HEK293 (cell line): ENCODE measurements at regions not wholly inside any gene's neighbourhood (a gene's known extent, or its start where the extent isn't known, plus 50 kb on each side); places are given as distances from the start of the nearest gene placed in this dataset.

ENCODE experiments used
- CTCF ChIA-PET: fragments of 350-600 bp; formaldehyde crosslinking; extraction: SDS; loops from one replicate; lab custom pipeline; 2021; ENCODE audit warnings: antibody characterized with exemption; lab: Yijun Ruan, JAX
- POLR2A ChIA-PET: fragments of 300-600 bp; formaldehyde crosslinking; extraction: SDS; loops from one replicate; lab custom pipeline; 2020; ENCODE audit warnings: antibody characterized with exemption, inconsistent platforms; lab: Yijun Ruan, JAX
- H3K27ac ChIP-seq: fragments of 200-500 bp; sonication (Bioruptor generic); 2 replicates; pipeline ENCODE4 v1.5.1; 2014; ENCODE audit warnings: low read depth, low read length, control low read depth, inconsistent platforms; ENCODE audit errors: extremely low read depth
- H3K36me3 ChIP-seq, 2 experiments: fragments of 200-500 bp in 1 of 2; sonication (Bioruptor generic) in 1 of 2; 1 replicate in 1 of 2; 2 replicates in 1 of 2; pipeline ENCODE4 v1.5.1; 2014 to 2017; ENCODE audit warnings: inconsistent platforms in 2 of 2, low read length in 2 of 2; ENCODE audit not compliant: control insufficient read depth in 2 of 2, insufficient read depth in 1 of 2
- H3K4me1 ChIP-seq: fragments of 200-500 bp; sonication (Bioruptor generic); 2 replicates; pipeline ENCODE4 v1.5.1; 2014; ENCODE audit warnings: mild to moderate bottlenecking, low read length, inconsistent platforms; ENCODE audit not compliant: control insufficient read depth, insufficient read depth
- H3K4me3 ChIP-seq: 2 replicates; pipeline ENCODE4 v1.5.1; 2011; ENCODE audit warnings: low read depth, mild to moderate bottlenecking, control low read depth, low read length, moderate library complexity
- H3K9me3 ChIP-seq: fragments of 200-500 bp; sonication (Bioruptor generic); 2 replicates; pipeline ENCODE4 v1.5.1; 2014; ENCODE audit warnings: low read depth, low read length, inconsistent platforms; ENCODE audit not compliant: control insufficient read depth, insufficient read depth
- PRDM1 ChIP-seq: fragments of 450-650 bp; formaldehyde crosslinking; IDR thresholded peaks from 2 replicates; pipeline ENCODE4; 2016; ENCODE audit warnings: missing biosample characterization, missing genetic modification characterization
- SP3 ChIP-seq: fragments of 450-650 bp; formaldehyde crosslinking; IDR thresholded peaks from 2 replicates; pipeline ENCODE4 v1.5.1; 2016; ENCODE audit warnings: missing biosample characterization, missing genetic modification characterization
- ZFHX2 ChIP-seq: fragments of 450-650 bp; formaldehyde crosslinking; conservative IDR thresholded peaks from 2 replicates; pipeline ENCODE4 v1.5.1; 2016; ENCODE audit warnings: missing biosample characterization, missing genetic modification characterization
- ZFP37 ChIP-seq: fragments of 450-650 bp; formaldehyde crosslinking; IDR thresholded peaks from 2 replicates; pipeline ENCODE4 v1.5.1; 2016; ENCODE audit warnings: missing biosample characterization, missing genetic modification characterization
- ZNF138 ChIP-seq: fragments of 450-650 bp; formaldehyde crosslinking; IDR thresholded peaks from 2 replicates; pipeline ENCODE4 v1.5.1; 2016; ENCODE audit warnings: missing biosample characterization, missing genetic modification characterization, borderline replicate concordance
- ZNF169 ChIP-seq: fragments of 450-650 bp; formaldehyde crosslinking; IDR thresholded peaks from 2 replicates; pipeline ENCODE4 v1.5.1; 2016; ENCODE audit warnings: missing biosample characterization, missing genetic modification characterization
- ZNF19 ChIP-seq: fragments of 450-650 bp; formaldehyde crosslinking; IDR thresholded peaks from 2 replicates; pipeline ENCODE4; 2016; ENCODE audit warnings: missing biosample characterization, missing genetic modification characterization, low read depth
- ZNF23 ChIP-seq: fragments of 450-650 bp; formaldehyde crosslinking; IDR thresholded peaks from 2 replicates; pipeline ENCODE4 v1.5.1; 2016; ENCODE audit warnings: missing biosample characterization, missing genetic modification characterization, borderline replicate concordance
- ZNF24 ChIP-seq: fragments of 450-650 bp; formaldehyde crosslinking; IDR thresholded peaks from 2 replicates; pipeline ENCODE4 v1.5.1; 2016; ENCODE audit warnings: missing biosample characterization, missing genetic modification characterization
- ZNF324 ChIP-seq: fragments of 450-650 bp; formaldehyde crosslinking; IDR thresholded peaks from 2 replicates; pipeline ENCODE4 v1.5.1; 2016; ENCODE audit warnings: missing biosample characterization, missing genetic modification characterization
- ZNF501 ChIP-seq: fragments of 450-650 bp; formaldehyde crosslinking; IDR thresholded peaks from 2 replicates; pipeline ENCODE4 v1.5.1; 2016; ENCODE audit warnings: missing biosample characterization, missing genetic modification characterization
- ZNF544 ChIP-seq: fragments of 450-650 bp; formaldehyde crosslinking; IDR thresholded peaks from 2 replicates; pipeline ENCODE4 v1.5.0; 2017; ENCODE audit warnings: missing biosample characterization, missing genetic modification characterization
- ZNF549 ChIP-seq: fragments of 450-650 bp; IDR thresholded peaks from 2 replicates; pipeline ENCODE4 v1.5.1; 2018; ENCODE audit warnings: missing biosample characterization, missing genetic modification characterization, mild to moderate bottlenecking, inconsistent platforms, moderate library complexity
- ZNF555 ChIP-seq: fragments of 450-650 bp; formaldehyde crosslinking; conservative IDR thresholded peaks from 2 replicates; pipeline ENCODE4 v1.5.1; 2017; ENCODE audit warnings: missing biosample characterization, mild to moderate bottlenecking, missing genetic modification characterization, inconsistent platforms
- ZNF621 ChIP-seq: fragments of 450-650 bp; formaldehyde crosslinking; IDR thresholded peaks from 2 replicates; pipeline ENCODE4 v1.5.1; 2017; ENCODE audit warnings: missing biosample characterization, missing genetic modification characterization
- ZNF624 ChIP-seq: fragments of 450-650 bp; formaldehyde crosslinking; IDR thresholded peaks from 2 replicates; pipeline ENCODE4 v1.5.1; 2017; ENCODE audit warnings: missing biosample characterization, missing genetic modification characterization
- ZNF629 ChIP-seq: fragments of 450-650 bp; formaldehyde crosslinking; IDR thresholded peaks from 2 replicates; pipeline ENCODE4 v1.5.1; 2017; ENCODE audit warnings: missing biosample characterization, missing genetic modification characterization
- ZNF654 ChIP-seq: fragments of 450-650 bp; formaldehyde crosslinking; IDR thresholded peaks from 2 replicates; pipeline ENCODE4 v1.5.1; 2016; ENCODE audit warnings: low read depth, missing biosample characterization, missing genetic modification characterization
- ZNF677 ChIP-seq: fragments of 450-650 bp; IDR thresholded peaks from 2 replicates; pipeline ENCODE4 v1.5.0; 2018; ENCODE audit warnings: missing biosample characterization, mild to moderate bottlenecking, missing genetic modification characterization, moderate library complexity
- ZNF707 ChIP-seq: fragments of 450-650 bp; formaldehyde crosslinking; IDR thresholded peaks from 2 replicates; pipeline ENCODE4 v1.5.1; 2016; ENCODE audit warnings: missing biosample characterization, missing genetic modification characterization
- ZNF76 ChIP-seq: fragments of 450-650 bp; formaldehyde crosslinking; IDR thresholded peaks from 2 replicates; pipeline ENCODE4; 2016; ENCODE audit warnings: low read depth, missing biosample characterization, missing genetic modification characterization, borderline replicate concordance
- ZSCAN4 ChIP-seq: fragments of 450-650 bp; formaldehyde crosslinking; IDR thresholded peaks from 2 replicates; pipeline ENCODE4 v1.5.1; 2017; ENCODE audit warnings: missing biosample characterization, missing genetic modification characterization
- ZSCAN5A ChIP-seq: fragments of 450-650 bp; formaldehyde crosslinking; IDR thresholded peaks from 2 replicates; pipeline ENCODE4 v1.5.1; 2016; ENCODE audit warnings: missing biosample characterization, missing genetic modification characterization
- TF ChIP-seq, protein P1 (sequence below): fragments of 450-650 bp; formaldehyde crosslinking; IDR thresholded peaks from 2 replicates; pipeline ENCODE4 v1.5.1; 2016; ENCODE audit warnings: missing biosample characterization, missing genetic modification characterization
- TF ChIP-seq, protein P2 (sequence below): fragments of 450-650 bp; formaldehyde crosslinking; IDR thresholded peaks from 2 replicates; pipeline ENCODE4 v1.5.0; 2017; ENCODE audit warnings: missing biosample characterization, missing genetic modification characterization, borderline replicate concordance

GRCh38 chr11:23851216-23851615 lies 645.6 kb upstream of the LUZP2 start (continued):
- TF ChIP-seq SP3, result no peak

DNA sequence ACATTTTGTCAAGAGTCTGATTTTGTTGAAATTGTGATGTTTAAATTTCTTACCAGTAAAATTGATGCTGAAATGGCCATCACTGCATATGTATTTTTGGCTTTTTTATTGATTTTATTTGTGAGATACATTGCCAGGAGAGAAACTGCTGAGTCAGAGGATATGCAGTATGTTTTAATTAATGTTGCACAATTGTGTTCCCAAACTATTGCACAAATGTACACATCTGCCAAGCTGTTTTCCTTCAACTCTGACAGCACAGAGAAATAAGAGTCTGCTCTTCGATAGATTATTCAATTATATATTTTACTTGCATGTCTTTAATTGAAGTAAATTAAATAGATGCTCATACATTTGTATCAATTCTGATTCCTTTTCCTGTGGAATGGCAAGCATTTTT lies 640.2 kb upstream of the LUZP2 start:
- H3K27ac ChIP-seq, result no peak overlapping the region
- no peak for TF ChIP-seq ZNF707 (tag by site-specific recombination)
- H3K9me3 ChIP-seq, result no peaks in the 10 kb centered on the region
- POLR2A ChIA-PET, result no interaction called here
- CTCF ChIA-PET, result no interaction called here
- no peaks in the 10 kb centered on the region for H3K4me1 ChIP-seq
- H3K36me3 ChIP-seq, result no peaks in the 10 kb centered on the region
- no peak overlapping the region for H3K4me3 ChIP-seq

DNA sequence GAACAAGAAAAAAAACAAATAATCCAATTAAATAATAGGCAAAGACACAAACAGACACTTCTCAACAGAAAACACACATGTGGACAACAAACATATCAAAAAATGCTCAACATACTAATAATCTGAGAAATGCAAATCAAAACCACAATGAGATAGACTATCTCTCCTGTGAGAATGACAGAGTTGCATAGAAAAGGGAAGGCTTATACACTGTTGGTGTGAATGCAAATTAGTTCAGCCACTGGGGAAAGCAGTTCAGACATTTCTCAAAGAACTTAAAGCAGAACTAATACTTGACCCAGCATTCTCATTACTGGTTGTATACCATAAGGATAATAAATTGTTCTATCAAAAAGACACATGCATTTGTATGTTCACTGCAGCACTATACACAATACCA lies 637.8 kb upstream of the LUZP2 start:
- ChIA-PET POLR2A (no interaction called here), CTCF (no interaction called here)
- TF ChIP-seq ZNF555 (no peak), ZNF624 (no peak), ZNF677 (tag by site-specific recombination) (no peak), ZNF549 (tag by site-specific recombination) (no peak), ZFP37 (tag by site-specific recombination) (no peak), ZNF24 (tag by site-specific recombination) (no peak), ZNF501 (tag by site-specific recombination) (no peak)

GRCh38 chr11:23861615-23862014 lies 635.2 kb upstream of the LUZP2 start:
- no peaks in the 10 kb centered on the region for H3K9me3 ChIP-seq
- TF ChIP-seq ZSCAN4 (tag by site-specific recombination) (no peak), PRDM1 (tag by site-specific recombination) (no peak), ZNF19 (tag by site-specific recombination) (no peak), ZNF549 (tag by site-specific recombination) (no peak), ZNF23 (tag by site-specific recombination) (no peak), ZFHX2 (tag by site-specific recombination) (no peak), ZNF169 (tag by site-specific recombination) (no peak), ZNF629 (no peak), ZNF544 (tag by site-specific recombination) (no peak), ZNF324 (tag by site-specific recombination) (no peak), ZNF654 (no peak), ZNF621 (no peak), ZNF138 (tag by site-specific recombination) (no peak), ZSCAN5A (tag by site-specific recombination) (no peak), ZNF76 (tag by site-specific recombination) (no peak)
- TF ChIP-seq, protein P1, sequence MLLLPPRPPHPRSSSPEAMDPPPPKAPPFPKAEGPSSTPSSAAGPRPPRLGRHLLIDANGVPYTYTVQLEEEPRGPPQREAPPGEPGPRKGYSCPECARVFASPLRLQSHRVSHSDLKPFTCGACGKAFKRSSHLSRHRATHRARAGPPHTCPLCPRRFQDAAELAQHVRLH (tag by site-specific recombination), result no peak
- TF ChIP-seq, protein P2, sequence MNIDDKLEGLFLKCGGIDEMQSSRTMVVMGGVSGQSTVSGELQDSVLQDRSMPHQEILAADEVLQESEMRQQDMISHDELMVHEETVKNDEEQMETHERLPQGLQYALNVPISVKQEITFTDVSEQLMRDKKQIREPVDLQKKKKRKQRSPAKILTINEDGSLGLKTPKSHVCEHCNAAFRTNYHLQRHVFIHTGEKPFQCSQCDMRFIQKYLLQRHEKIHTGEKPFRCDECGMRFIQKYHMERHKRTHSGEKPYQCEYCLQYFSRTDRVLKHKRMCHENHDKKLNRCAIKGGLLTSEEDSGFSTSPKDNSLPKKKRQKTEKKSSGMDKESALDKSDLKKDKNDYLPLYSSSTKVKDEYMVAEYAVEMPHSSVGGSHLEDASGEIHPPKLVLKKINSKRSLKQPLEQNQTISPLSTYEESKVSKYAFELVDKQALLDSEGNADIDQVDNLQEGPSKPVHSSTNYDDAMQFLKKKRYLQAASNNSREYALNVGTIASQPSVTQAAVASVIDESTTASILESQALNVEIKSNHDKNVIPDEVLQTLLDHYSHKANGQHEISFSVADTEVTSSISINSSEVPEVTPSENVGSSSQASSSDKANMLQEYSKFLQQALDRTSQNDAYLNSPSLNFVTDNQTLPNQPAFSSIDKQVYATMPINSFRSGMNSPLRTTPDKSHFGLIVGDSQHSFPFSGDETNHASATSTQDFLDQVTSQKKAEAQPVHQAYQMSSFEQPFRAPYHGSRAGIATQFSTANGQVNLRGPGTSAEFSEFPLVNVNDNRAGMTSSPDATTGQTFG (tag by site-specific recombination), result no peak
- ChIA-PET POLR2A (no interaction called here), CTCF (no interaction called here)
- no peaks in the 10 kb centered on the region for H3K36me3 ChIP-seq
- H3K4me3 ChIP-seq, result no peak overlapping the region
- no peak overlapping the region for H3K27ac ChIP-seq
- no peaks in the 10 kb centered on the region for H3K4me1 ChIP-seq

More for the DNA sequence above, 637.8 kb upstream of the LUZP2 start:
- H3K4me1 ChIP-seq, result no peaks in the 10 kb centered on the region
- no peaks in the 10 kb centered on the region for H3K36me3 ChIP-seq
- no peak overlapping the region for H3K27ac ChIP-seq
- H3K4me3 ChIP-seq, result no peak overlapping the region
- H3K9me3 ChIP-seq, result no peaks in the 10 kb centered on the region
